ENCODE measurements at regions not wholly inside any gene's neighbourhood (a gene's known extent, or its start where the extent isn't known, plus 50 kb on each side); places are given as distances from the start of the nearest gene placed in this dataset.

DNA sequence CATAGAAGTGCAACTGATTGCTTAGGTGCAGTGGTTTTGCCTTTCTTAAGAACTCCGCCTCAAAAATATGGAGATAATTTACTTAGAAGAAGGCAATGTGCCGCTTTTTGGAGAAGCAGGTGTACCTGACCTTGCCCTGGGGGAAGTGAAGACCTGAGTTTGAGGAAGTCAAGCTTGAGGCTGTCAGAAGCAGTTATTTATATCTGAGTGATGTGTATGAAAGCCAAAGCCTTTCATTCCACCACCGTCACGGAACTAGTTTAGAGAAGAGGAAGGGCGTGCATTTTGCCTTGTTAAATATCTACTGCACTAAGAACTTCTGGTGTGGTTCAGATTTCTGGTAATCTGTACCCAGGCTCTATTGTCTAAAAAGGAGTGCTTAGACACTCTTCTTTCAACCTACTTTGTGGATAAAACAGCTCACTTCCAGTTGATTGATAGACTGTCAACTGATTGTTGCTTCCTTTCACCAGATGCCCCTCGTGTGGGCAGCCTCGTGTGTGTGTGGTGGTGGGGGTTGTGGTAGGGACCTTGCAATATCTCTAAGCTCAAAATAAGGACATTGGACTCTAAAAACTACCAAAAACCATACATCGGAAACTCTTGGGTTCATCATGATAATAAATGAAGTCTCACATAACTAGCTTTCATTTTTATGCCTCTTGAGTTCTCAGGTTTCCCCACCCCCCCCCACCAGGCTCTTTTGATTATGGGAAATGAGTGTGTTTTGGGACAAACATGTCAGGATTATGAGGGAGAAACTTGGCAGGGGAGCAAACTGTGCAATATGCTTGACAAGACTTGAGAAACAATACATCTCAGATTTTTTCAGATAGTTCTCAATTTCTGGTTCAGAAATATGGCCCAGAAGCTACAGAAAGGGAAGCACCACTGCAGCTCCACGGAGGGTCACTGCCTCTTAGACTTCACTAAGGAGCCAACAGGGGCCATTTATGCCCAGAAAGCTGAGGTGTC lies 78.6 kb downstream of the ARF6 start:
- DNase-seq (ENCODE audit: low read depth) = no peak

DNA sequence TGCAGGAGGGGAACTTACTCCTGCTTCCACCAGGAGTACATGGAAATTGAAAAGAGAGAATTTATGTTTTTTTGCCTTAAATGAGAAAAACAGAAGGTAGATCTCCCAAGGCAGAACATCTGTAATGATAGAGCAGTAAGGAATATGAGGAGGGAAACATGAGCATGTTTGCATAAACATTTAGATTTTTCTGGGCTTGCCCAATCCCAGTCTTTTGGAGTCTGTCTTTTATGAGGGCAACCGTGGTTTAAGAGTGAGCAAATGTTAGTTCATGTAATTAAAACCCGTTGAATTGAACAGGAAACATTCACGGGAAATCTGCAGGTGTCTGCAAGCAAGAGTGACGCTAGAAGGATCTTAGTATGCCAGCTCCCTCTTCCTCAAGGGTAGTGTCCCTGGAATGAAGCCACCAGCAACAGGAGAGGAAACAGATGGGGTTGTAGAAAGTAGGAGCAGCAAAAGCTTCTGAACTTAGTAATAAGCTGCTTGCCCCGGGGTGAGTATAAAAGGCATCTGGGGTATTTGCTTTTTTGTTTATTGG lies 79.3 kb downstream of the ARF6 start:
- no peak for DNase-seq (ENCODE audit: low read depth)

DNA sequence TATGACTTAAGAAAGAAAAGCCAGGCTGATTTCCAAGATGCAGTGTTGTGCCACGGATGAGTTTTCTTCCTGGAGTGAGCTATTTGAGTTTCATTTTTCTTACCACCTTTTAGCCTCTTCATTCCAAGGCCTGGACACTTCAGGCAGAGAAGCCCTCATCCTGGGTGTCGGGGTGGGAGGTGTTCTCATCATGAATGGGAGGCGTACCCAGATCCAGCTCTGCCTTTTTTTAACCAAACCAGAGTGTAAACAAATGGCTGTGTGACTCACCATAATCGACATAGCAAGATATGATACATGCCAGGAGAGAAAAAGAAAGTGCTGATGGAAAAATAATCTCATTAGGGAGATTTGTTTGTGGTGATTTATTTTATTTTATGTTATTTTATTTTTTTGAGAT lies 79.9 kb downstream of the ARF6 start:
- DNase-seq (ENCODE audit: low read depth) = no peak

DNA sequence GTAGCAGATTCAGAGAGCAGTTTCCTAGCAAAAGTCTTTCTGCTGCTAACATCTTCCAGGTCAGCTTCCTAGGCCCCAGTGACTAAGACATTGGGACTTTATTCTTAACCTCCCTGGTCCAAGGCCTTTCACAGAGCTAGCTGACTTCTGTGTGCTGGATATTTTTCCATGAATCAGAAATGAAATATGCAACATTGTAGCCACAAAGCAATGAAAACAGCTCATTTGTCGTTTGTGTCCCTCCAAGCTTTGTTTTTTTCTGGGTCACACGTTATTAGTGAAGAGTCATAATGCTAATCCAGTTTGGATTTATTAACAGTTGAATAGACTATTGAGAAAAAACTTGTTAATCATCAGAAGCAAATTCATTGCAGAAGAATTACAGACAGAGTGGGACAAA lies 82.4 kb downstream of the ARF6 start:
- DNase-seq (ENCODE audit: low read depth) = no peak

DNA sequence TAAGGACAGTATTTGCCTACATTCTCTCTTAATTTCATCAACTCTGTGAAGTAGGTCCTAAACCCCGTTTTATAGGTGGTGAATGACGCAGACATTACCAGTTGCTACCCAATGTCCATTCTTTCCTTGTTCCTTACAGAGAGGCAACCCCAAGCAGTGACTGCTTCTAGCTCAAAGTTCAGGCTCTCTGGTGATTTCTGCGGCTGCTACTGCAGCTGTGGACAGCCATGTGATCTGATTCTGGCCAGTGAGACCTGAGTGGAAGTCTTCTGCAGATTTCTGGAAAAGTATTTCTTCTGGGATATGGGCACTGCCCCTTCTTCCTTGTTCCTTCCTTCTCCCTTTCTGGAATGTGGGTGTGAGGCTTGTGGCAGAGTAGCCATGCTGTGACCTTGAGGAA lies 82.9 kb downstream of the ARF6 start:
- no peak for DNase-seq (ENCODE audit: low read depth)

DNA sequence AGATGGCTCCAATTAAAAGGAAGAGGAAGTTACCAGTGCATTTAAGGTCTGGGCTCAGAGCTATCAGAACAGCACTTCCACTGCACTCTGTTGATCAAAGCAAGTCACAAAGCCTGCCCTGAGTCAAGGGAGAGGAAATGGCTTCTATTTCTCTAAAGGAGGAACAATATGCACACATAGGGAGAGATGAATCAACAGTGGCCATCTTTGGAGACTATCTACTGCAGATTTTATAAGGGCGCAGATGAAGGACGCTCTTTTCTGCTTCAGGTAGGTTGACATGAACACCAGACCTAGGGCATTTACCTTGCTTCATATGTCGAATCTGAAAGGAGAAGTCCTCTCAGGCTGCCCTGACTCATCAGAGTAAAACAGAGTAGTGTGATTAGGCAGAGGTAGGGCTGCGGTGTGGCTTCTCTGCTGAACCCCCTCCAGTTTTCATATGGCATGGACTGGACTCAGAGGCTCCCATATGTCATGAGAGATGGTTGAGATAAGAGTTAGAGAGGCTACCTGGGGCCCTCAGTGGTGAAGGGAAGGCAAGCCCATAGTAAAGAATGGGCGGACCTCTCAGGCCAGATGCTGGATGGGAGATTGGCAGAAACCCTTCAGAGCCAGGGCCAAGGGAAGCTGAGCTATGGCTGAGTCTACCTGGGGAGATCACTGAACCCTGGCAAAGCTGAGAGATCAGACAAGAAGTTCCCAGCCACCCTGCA lies 84.4 kb downstream of the ARF6 start:
- DNase-seq (ENCODE audit: low read depth) = no peak

DNA sequence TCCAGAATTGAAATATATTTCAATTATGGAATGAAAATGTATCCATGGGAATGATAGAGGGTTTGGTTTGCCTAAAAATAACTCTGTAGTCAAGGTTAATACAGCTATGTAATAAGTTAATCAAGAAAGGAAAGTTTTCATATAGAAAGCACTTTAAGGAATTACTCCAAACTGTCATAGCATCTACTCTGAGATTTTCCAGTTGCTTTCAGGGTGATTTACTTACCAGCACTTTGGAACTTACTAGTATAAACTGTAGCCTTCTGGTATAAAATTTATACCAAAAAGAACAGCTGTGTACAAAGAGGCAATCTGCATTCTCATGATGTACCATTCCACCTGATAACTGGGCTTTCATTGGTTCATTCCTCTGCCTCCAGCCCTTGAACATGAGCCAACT lies 87.1 kb downstream of the ARF6 start:
- no peak for DNase-seq (ENCODE audit: low read depth)

DNA sequence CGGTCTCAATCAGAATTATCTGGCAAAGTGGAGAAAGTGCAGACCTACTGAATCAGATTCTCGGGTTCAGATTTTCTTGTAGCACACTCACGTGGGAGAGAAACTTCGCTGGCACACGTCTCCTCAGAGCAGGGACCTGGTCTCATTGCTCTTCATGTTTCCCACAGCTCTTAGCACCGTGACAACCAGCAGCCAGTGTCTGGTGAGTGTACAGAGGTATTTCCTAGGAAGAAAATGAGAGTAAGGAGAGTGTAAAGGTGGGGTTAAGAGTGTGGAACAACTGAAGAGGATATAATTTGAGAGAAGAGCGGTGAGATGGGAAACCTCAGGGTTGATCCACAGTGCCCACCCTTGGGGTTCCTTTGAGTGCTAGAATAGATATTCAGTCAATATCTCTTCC lies 89.2 kb downstream of the ARF6 start:
- no peak for DNase-seq (ENCODE audit: low read depth)

DNA sequence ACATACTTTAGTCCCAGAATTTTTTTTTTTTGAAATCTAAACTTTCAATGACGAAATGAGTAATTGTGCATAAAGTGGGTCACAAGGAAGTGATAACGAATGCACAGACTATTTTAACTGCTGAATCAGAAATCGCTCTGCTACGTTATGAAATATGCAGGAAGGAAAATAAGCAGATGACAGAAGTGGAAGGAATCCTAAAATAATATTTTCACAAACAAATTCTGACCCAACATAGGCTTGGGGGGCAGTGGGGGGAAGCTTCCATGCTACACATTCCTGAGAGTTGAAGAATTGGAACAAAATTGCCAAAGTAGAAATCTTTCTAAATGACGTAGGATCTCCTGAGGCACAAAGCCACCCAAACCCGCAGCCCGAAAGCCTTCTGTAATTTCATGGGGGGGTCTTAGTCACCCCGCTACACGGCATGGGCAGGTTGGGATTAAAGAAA lies 89.6 kb downstream of the ARF6 start:
- DNase-seq (ENCODE audit: low read depth) = no peak

DNA sequence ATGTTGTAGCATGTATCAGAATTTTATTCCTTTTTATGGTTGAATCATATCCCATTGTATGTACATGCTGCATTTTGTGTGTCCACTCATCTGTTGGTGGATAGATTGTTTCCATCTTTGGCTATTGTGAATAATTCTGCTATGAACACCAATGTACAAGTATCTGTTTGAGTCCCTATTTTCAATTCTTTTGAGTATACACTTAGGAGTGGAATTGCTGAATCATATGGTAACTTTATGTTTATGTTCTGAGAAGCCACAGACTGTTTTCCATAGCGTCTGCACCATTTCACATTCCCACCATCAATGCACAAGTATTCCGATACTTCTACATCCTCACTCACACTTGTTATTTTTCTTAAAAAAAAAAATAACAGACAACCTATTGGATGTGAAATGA lies 91.5 kb downstream of the ARF6 start:
- no peak for DNase-seq (ENCODE audit: low read depth)

DNA sequence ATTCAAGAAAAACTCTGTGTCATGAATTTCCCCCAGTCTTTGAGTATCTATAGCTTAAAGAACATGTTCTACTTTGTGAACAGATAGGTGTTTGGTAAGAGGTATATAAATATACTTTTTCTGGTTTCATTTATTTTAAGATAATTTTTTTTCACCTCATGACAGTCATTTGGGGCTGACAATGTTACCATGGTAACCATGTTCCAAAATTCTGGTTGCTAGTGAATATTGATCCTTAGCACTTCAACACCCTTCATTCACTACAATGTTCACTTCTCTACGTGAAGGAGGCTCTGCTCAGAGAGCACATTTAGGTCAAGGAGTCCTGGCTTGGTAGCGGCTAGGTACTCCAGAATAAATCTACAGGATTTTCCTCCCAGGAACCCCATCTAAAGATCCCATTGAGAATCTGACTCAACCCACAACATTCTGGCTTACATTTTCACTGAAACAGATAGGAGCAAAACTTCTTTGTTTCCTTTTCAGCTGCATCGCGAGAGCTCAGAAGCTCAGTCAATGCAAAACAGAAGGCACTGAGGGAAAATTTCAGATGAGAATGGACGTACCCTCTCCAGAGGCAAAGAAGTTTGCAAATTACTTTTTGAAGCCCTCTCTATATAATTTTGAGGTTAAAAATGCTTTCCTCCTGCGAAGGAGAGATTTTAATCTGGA lies 93.6 kb downstream of the ARF6 start:
- DNase-seq (ENCODE audit: low read depth) = no peak

DNA sequence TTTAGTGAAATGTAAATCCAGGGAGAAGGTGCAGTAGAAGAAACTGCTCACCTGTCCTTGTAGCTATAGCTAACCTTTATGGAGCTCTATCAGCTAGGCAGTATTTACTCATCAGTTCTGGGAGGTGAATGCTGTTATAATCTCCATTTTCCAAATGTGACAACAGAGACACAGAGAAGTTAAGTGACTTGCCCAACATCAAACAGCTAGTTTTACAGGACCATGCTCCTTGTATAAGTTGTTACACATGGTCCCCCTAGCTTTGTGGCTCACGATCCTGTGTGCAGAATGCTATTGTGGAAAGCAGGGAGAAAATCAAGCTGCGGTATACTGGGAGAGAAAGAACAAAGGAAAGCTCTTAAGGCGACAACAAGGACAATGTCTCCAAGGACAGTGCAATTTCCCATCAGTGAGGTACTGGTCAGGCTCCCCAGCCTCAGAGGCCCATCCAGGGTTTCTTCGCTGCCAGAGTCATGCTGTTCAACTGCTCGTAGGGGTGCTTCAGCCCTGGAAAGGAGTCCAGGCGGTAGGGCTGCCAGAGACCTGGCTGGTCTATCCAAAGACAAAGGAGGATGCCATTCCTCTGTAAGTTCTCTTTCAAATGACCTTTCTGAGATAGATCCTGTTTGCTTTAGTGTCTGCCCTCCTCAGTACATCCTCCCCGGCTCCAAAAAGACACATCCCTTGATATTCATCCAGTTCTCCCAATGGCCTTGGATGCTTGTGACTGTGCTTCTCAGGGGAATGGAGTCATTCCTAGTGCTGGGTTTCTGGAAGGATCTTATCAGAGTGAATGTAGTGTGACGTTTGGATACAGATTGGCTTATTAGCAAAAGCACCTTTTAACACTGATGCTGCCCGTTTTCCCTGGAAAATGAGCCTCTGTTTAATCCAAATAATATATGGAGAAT lies 95.5 kb downstream of the ARF6 start:
- no peak for DNase-seq (ENCODE audit: low read depth)

DNA sequence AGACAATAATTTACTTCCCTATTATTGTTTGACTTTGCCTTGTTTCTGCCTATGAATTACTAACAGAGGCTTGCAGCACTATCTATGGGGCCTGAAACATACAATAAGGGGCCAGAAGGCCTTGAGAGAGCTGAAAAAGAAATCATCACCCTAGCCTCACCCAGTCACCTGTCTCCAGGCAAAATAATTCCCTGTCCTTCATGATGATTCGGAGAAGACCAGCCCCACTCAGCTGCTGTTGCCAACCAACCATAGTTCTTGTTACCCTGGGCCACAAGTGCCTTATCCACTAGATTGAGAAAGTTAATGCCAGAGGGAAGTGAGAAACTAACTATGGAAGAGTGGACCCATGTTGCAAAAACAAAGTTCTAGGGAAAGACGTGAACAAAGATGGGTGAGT lies 97.1 kb downstream of the ARF6 start:
- DNase-seq (ENCODE audit: low read depth) = no peak

DNA sequence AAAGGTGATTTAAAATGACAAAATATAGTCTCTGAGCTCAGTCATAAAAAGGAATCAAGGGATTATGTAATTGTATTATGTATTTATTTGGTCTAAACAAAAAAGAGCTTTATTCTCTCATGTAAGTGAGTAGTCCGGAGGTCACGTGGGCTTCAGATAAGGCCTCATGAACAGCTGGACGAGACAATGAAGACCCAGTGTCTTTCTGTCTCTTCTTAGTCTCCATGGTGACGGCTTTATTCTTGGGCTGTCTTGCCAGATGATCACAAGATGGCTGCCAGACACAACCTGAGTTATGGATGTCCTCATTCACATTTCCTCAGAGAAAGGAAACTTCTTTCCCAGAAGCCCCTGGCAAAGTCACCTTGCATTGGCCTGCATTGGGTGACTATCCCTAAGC lies 98.6 kb downstream of the ARF6 start:
- DNase-seq (ENCODE audit: low read depth) = no peak

DNA sequence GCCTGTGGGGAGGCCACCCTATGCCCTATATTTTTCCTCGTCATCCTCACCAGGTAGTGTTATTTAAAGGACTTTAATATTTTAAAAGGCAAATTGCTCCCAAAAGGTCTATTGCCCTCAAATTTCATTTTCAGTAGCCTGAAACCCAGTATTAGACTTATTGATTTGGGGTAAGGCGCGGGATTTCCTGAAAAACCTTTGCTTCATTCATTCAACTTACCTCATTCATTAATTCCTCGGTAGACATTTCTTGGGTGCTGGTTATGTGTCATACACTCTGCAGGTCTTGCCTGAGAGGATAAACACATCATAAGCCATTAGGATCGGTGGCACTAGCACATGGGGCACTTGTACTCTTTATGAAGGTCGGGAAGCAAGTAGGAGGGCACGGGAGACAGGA lies 99.2 kb downstream of the ARF6 start:
- no peak for DNase-seq (ENCODE audit: low read depth)

DNA sequence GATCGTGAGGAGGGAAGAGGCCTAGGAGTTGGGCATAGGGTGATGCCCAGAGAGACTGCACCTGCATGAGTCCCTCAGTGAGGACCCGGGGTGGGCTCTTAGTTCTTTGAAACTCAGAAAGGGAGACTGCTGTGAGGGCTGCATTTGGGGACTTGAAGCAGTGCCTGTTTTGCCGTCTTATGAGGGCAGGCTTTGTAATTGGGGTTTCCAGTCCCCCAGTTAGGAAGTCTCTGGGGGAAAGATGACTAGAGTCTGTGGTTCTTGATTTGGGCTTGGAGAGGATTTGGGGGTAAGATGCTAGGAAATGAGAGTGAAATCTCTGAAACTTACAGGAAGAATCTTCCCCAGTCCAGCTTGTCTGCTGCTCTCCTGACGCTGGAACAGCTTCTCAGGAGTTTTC lies 99.6 kb downstream of the ARF6 start:
- DNase-seq (ENCODE audit: low read depth) = no peak

DNA sequence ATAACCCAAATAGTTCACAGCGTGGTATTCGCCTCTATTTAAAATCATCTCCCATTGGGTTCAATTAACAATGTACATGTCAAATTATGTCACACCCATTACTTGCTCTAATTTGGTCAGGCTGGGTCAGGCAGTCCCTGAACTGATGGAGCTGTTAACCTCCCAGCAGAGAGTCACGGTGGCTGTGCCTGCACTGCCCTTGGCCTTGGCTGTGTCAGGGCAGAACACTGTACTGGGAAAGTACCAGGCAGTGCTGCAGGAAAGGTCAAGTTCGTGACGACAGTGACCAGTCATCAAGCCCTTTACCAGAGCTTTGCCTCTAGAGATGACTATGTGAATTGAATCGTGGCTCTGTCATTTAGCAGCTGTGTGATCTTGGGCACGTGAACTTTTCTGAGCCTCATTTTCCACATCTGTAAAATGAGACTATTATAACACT lies 100.0 kb downstream of the ARF6 start:
- no peak for DNase-seq (ENCODE audit: low read depth)

DNA sequence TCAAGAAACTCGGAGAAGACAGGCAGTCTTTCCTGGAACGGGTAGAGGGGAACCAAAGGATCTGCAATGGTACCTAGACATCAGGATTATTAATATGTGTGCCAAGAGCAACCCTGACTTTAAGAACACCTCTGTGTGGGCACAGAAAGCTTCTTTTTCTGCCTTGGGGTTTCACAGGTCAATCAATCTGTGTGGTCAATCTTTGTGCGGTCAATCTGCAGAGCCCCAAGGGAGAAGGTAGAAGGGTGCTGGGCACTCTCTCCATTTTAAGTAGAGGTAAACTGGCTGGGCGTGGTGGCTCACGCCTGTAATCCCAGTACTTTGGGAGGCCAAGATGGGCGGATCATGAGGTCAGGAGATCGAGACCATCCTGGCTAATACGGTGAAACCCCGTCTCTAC lies 100.7 kb downstream of the ARF6 start:
- no peak for DNase-seq (ENCODE audit: low read depth)

DNA sequence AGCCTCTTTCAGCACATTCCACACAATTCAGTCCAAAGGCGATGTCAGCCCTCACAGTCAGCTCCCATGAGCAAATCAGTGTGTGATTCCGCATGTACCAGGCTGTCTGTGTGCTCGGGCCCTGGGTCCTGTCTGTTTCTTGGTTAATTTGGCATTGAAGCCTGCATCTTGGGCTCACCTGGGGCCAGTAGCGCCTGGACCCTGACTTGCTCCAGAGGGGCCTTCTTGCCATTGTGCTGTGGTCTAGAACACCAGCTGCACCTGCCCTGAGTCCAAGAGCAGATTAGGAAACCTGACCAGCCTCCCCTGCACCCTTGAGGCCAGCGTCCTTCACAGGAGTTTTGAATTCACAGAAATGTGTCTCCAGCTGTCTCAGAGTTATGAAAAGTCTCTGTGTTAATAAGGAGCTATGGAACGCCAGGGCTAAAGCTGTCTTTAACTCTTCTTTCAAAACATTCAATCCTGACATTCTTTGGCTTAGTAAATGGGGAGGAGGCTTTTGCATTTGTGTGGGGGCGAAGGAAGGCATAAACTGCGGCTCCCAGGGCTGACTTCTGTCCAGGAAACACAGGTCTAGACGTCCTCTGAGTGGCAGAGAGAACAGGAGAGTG lies 102.2 kb downstream of the ARF6 start:
- no peak for DNase-seq (ENCODE audit: low read depth)

DNA sequence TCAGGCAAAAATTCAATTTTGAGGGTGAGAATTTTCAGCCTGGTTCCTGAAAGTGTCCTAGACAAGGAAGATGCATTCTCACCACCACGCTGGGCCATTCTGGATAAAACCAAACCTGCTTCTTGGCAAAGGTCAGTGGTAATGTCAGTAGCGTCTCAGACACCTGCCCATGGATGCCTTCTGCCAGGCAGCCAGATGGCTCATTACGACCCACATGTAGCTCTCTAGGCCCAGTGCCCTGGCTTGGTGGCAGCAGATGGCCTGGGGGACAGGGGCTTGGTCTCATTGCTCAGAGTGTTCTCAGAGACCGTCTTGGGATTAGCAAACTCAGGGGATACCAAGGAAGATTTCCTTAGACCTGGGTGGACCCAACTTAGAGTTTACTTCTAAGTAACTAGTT lies 105.1 kb downstream of the ARF6 start:
- no peak for DNase-seq (ENCODE audit: low read depth)
